HEK293 (cell line): ENCODE measurements at regions not wholly inside any gene's neighbourhood (a gene's known extent, or its start where the extent isn't known, plus 50 kb on each side); places are given as distances from the start of the nearest gene placed in this dataset.

Experiments used
- SP2 ChIP-seq: fragments of 450-650 bp; formaldehyde crosslinking; IDR thresholded peaks from 2 replicates; pipeline ENCODE4 v1.5.1; 2016; ENCODE audit warnings: missing biosample characterization, missing genetic modification characterization
- ZNF121 ChIP-seq: fragments of 450-650 bp; formaldehyde crosslinking; IDR thresholded peaks from 2 replicates; pipeline ENCODE4 v1.5.1; 2016; ENCODE audit warnings: missing biosample characterization, missing genetic modification characterization
- ZNF138 ChIP-seq: fragments of 450-650 bp; formaldehyde crosslinking; IDR thresholded peaks from 2 replicates; pipeline ENCODE4 v1.5.1; 2016; ENCODE audit warnings: missing biosample characterization, missing genetic modification characterization, borderline replicate concordance
- TF ChIP-seq, protein P1 (sequence below): fragments of 450-650 bp; formaldehyde crosslinking; IDR thresholded peaks from 2 replicates; pipeline ENCODE4 v1.5.1; 2016; ENCODE audit warnings: missing biosample characterization, missing genetic modification characterization
- TF ChIP-seq, protein P2 (sequence below): fragments of 450-650 bp; formaldehyde crosslinking; IDR thresholded peaks from 2 replicates; pipeline ENCODE4 v1.5.1; 2016; ENCODE audit warnings: missing biosample characterization, missing genetic modification characterization

GRCh38 chr20:51898788-51899187 lies 96.5 kb upstream of the SALL4 start:
- no peak for TF ChIP-seq SP2 (tag by site-specific recombination)
- TF ChIP-seq ZNF138 (tag by site-specific recombination): no peak
- TF ChIP-seq, protein P1, sequence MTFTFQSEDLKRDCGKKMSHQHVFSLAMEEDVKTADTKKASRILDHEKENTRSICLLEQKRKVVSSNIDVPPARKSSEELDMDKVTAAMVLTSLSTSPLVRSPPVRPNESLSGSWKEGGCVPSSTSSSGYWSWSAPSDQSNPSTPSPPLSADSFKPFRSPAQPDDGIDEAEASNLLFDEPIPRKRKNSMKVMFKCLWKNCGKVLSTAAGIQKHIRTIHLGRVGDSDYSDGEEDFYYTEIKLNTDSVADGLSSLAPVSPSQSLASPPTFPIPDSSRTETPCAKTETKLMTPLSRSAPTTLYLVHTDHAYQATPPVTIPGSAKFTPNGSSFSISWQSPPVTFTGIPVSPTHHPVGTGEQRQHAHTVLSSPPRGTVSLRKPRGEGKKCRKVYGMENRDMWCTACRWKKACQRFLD (tag by site-specific recombination): no peak
- no peak for TF ChIP-seq ZNF121 (tag by site-specific recombination)
- TF ChIP-seq, protein P2, sequence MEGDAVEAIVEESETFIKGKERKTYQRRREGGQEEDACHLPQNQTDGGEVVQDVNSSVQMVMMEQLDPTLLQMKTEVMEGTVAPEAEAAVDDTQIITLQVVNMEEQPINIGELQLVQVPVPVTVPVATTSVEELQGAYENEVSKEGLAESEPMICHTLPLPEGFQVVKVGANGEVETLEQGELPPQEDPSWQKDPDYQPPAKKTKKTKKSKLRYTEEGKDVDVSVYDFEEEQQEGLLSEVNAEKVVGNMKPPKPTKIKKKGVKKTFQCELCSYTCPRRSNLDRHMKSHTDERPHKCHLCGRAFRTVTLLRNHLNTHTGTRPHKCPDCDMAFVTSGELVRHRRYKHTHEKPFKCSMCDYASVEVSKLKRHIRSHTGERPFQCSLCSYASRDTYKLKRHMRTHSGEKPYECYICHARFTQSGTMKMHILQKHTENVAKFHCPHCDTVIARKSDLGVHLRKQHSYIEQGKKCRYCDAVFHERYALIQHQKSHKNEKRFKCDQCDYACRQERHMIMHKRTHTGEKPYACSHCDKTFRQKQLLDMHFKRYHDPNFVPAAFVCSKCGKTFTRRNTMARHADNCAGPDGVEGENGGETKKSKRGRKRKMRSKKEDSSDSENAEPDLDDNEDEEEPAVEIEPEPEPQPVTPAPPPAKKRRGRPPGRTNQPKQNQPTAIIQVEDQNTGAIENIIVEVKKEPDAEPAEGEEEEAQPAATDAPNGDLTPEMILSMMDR (tag by site-specific recombination): no peak
